WTC11 (cell line): ENCODE measurements at regions not wholly inside any gene's neighbourhood (a gene's known extent, or its start where the extent isn't known, plus 50 kb on each side); places are given as distances from the start of the nearest gene placed in this dataset.

ENCODE experiments used
- CTCF ChIP-seq: fragments of 200-600 bp; IDR thresholded peaks from 2 replicates; pipeline ENCODE4 v1.8.0; 2022; ENCODE audit warnings: antibody characterized with exemption
- ERG ChIP-seq: fragments of 250-450 bp; sonication (Bioruptor Pico); IDR thresholded peaks from 2 replicates; pipeline ENCODE4 v1.8.0; 2021; ENCODE audit warnings: mild to moderate bottlenecking
- FOXJ3 ChIP-seq: sonication (generic); formaldehyde crosslinking; IDR thresholded peaks from 2 replicates; pipeline ENCODE4 v1.9.0; 2021; ENCODE audit warnings: missing genetic modification reagents, mild to moderate bottlenecking, borderline replicate concordance
- JUN ChIP-seq: sonication (generic); formaldehyde crosslinking; IDR thresholded peaks from 2 replicates; pipeline ENCODE4 v1.8.0; 2023; ENCODE audit warnings: mild to moderate bottlenecking, missing genetic modification reagents
- NR3C1 ChIP-seq: sonication (generic); formaldehyde crosslinking; conservative IDR thresholded peaks from 2 replicates; pipeline ENCODE4 v1.8.1; 2023; ENCODE audit warnings: low read depth, mild to moderate bottlenecking, missing genetic modification reagents
- TF ChIP-seq, protein P1 (sequence below): sonication (generic); formaldehyde crosslinking; IDR thresholded peaks from 2 replicates; pipeline ENCODE4 v1.8.0; 2022; ENCODE audit warnings: missing genetic modification reagents
- TF ChIP-seq, protein P2 (sequence below): sonication (generic); formaldehyde crosslinking; IDR thresholded peaks from 2 replicates; pipeline ENCODE4 v1.8.0; 2022; ENCODE audit warnings: mild to moderate bottlenecking, missing genetic modification reagents

DNA sequence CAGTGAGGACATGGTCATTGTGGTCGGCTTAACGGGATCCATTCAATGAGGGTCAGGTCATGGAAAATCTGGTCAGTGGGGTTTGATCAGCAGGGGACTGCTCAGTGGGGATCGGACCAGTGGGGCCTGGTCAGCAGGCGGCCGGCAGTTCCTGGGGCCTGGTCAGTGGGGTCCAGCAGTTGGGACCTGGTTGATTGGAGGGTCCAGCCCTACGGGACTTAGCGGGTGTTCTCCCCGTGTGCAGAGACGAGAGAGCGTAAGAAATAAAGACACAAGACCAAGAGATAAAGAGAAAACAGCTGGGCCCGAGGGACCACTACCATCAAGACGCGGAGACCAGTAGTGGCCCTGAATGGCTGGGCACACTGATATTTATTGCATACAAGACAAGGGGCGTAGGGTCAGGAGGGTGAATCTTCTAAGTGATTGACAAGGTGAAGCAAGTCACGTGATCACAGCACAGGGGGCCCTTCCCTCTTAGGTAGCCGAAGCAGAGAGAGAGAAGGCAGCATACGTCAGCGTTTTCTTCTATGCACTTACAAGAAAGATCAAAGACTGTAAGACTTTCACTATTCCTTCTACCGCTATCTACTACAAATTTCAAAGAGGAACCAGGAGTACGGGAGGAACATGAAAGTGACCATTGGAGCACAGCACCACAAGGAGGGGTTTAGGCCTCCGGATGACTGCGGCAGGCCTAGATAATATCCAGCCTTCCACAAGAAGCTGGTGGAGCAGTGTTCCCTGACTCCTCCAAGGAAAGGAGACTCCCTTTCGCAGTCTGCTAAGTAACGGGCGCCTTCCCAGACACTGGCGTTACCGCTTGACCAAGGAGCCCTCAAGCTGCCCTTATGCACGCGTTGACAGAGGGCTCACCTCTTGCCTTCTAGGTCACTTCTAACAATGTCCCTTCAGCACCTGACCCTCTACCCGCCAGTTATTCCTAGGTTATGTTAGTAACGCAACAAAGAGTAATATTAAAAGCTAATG lies 62.1 kb upstream of the TPM4 start:
- TF ChIP-seq ERG (CRISPR knock-in tag) (no peak), CTCF (no peak), JUN (CRISPR knock-in tag) (no peak), NR3C1 (CRISPR knock-in tag) (no peak), FOXJ3 (CRISPR knock-in tag) (no peak)
- TF ChIP-seq, protein P1, sequence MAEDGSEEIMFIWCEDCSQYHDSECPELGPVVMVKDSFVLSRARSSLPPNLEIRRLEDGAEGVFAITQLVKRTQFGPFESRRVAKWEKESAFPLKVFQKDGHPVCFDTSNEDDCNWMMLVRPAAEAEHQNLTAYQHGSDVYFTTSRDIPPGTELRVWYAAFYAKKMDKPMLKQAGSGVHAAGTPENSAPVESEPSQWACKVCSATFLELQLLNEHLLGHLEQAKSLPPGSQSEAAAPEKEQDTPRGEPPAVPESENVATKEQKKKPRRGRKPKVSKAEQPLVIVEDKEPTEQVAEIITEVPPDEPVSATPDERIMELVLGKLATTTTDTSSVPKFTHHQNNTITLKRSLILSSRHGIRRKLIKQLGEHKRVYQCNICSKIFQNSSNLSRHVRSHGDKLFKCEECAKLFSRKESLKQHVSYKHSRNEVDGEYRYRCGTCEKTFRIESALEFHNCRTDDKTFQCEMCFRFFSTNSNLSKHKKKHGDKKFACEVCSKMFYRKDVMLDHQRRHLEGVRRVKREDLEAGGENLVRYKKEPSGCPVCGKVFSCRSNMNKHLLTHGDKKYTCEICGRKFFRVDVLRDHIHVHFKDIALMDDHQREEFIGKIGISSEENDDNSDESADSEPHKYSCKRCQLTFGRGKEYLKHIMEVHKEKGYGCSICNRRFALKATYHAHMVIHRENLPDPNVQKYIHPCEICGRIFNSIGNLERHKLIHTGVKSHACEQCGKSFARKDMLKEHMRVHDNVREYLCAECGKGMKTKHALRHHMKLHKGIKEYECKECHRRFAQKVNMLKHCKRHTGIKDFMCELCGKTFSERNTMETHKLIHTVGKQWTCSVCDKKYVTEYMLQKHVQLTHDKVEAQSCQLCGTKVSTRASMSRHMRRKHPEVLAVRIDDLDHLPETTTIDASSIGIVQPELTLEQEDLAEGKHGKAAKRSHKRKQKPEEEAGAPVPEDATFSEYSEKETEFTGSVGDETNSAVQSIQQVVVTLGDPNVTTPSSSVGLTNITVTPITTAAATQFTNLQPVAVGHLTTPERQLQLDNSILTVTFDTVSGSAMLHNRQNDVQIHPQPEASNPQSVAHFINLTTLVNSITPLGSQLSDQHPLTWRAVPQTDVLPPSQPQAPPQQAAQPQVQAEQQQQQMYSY (CRISPR knock-in tag) = no peak
- TF ChIP-seq, protein P2, sequence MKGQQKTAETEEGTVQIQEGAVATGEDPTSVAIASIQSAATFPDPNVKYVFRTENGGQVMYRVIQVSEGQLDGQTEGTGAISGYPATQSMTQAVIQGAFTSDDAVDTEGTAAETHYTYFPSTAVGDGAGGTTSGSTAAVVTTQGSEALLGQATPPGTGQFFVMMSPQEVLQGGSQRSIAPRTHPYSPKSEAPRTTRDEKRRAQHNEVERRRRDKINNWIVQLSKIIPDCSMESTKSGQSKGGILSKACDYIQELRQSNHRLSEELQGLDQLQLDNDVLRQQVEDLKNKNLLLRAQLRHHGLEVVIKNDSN (CRISPR knock-in tag) = no peak
